Activated naive CD4-positive, alpha-beta T cell treated with anti-CD3 and anti-CD28 coated beads, Interleukin-2, amount 50 U/mL, for 24 hours (primary cell): ENCODE measurements at regions not wholly inside any gene's neighbourhood (a gene's known extent, or its start where the extent isn't known, plus 50 kb on each side); places are given as distances from the start of the nearest gene placed in this dataset.

Source experiments
- H3K27ac Mint-ChIP-seq: one replicate; pipeline ENCODE4 v1.8.0; 2021; ENCODE audit warnings: mild to moderate bottlenecking, mixed read lengths
- H3K27me3 Mint-ChIP-seq: one replicate; pipeline ENCODE4 v1.8.0; 2021; ENCODE audit warnings: mixed read lengths
- H3K36me3 Mint-ChIP-seq: one replicate; pipeline ENCODE4 v1.8.0; 2021; ENCODE audit warnings: mixed read lengths
- H3K4me1 Mint-ChIP-seq: one replicate; pipeline ENCODE4 v1.8.0; 2021; ENCODE audit warnings: mixed read lengths
- H3K4me3 Mint-ChIP-seq: one replicate; pipeline ENCODE4 v1.8.0; 2021; ENCODE audit warnings: mild to moderate bottlenecking, mixed read lengths
- H3K9me3 Mint-ChIP-seq: one replicate; pipeline ENCODE4 v1.8.0; 2021; ENCODE audit warnings: mixed read lengths

GRCh38 chr3:139808201-139808600, 126.8 kb upstream of the CLSTN2 start:
- Mint-ChIP-seq H3K27ac (no peak overlapping the region), H3K36me3 (no peaks in the 10 kb centered on the region), H3K9me3 (no peaks in the 10 kb centered on the region), H3K4me3 (no peak overlapping the region), H3K27me3 (peaks cover 1% of the 10 kb centered on the region), H3K4me1 (no peaks in the 10 kb centered on the region)

GRCh38 chr3:139803294-139803693, 125.5 kb upstream of the NMNAT3 start:
- H3K27me3 Mint-ChIP-seq: peaks cover 1% of the 10 kb centered on the region
- H3K4me1 Mint-ChIP-seq: no peaks in the 10 kb centered on the region
- no peak overlapping the region for H3K4me3 Mint-ChIP-seq
- no peaks in the 10 kb centered on the region for H3K36me3 Mint-ChIP-seq
- H3K9me3 Mint-ChIP-seq: no peaks in the 10 kb centered on the region
- no peak overlapping the region for H3K27ac Mint-ChIP-seq

GRCh38 chr3:139797724-139798343, 120.1 kb upstream of the NMNAT3 start:
- no peaks in the 10 kb centered on the region for H3K36me3 Mint-ChIP-seq
- no peaks in the 10 kb centered on the region for H3K9me3 Mint-ChIP-seq
- H3K4me1 Mint-ChIP-seq: no peaks in the 10 kb centered on the region
- H3K4me3 Mint-ChIP-seq: no peak overlapping the region
- H3K27me3 Mint-ChIP-seq: no peaks in the 10 kb centered on the region
- no peak overlapping the region for H3K27ac Mint-ChIP-seq

GRCh38 chr3:139794469-139795265, 116.9 kb upstream of the NMNAT3 start:
- Mint-ChIP-seq H3K27ac (no peak overlapping the region), H3K4me1 (no peaks in the 10 kb centered on the region)

GRCh38 chr3:139793408-139793807, 115.6 kb upstream of the NMNAT3 start:
- H3K27ac Mint-ChIP-seq: peak overlapping the region; percentile 60
- no peaks in the 10 kb centered on the region for H3K9me3 Mint-ChIP-seq
- H3K4me3 Mint-ChIP-seq: no peak overlapping the region
- H3K4me1 Mint-ChIP-seq: no peaks in the 10 kb centered on the region
- H3K27me3 Mint-ChIP-seq: no peaks in the 10 kb centered on the region
- H3K36me3 Mint-ChIP-seq: no peaks in the 10 kb centered on the region

More at GRCh38 chr3:139794469-139795265, 116.9 kb upstream of the NMNAT3 start:
- Mint-ChIP-seq H3K36me3 (no peaks in the 10 kb centered on the region), H3K27me3 (no peaks in the 10 kb centered on the region), H3K4me3 (no peak overlapping the region), H3K9me3 (no peaks in the 10 kb centered on the region)

DNA sequence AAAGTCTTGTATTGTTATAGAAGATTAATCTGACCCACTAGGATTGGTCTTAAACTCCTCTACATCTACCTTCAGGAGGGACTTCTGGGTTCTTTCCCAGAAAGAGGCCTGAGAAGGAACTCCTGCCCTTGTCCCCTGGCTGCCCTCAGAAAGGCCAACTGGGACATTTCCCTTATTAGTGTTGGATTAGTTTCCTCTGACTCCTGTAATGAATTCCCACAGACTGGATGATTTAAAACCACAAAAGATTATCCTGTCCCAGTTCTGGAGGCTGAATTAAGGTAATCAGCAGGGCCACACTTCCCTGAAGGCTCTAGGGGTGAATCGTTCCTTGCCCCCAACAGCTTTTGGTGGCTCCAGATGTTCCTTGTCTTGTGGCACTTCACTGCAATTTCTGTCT, 102.8 kb upstream of the NMNAT3 start:
- peaks cover 3% of the 10 kb centered on the region for H3K27me3 Mint-ChIP-seq
- H3K27ac Mint-ChIP-seq: no peak overlapping the region
- H3K36me3 Mint-ChIP-seq: no peaks in the 10 kb centered on the region
- H3K4me3 Mint-ChIP-seq: no peak overlapping the region
- H3K9me3 Mint-ChIP-seq: no peaks in the 10 kb centered on the region
- H3K4me1 Mint-ChIP-seq: no peaks in the 10 kb centered on the region

DNA sequence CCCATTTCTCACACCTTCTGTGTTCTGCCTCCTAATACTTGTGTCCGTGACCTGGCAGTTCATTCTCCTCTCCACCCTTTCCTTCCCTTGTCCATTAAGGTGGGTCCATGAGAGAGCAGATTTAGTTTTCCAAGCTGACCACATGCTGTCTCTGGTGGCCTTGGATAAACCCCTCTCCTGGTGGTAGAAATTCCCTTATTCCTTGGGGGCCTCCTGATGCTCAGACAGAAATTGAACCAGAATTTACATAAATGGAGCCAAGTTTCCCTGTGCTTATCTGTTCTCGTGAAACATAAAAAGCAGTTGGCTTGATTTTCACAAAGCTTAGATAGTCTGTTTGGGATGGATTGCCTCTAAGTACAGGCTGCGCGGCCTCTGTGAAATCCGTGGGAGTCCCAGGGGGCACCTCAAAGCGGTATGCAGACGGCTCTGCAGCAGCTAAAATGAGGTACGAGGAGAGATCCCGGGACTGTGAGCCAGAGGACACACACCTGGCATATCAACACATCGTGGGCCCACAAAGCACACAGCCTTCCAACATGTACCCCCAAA, 101.0 kb upstream of the NMNAT3 start:
- no peak overlapping the region for H3K4me3 Mint-ChIP-seq
- no peaks in the 10 kb centered on the region for H3K4me1 Mint-ChIP-seq
- no peaks in the 10 kb centered on the region for H3K36me3 Mint-ChIP-seq
- no peak overlapping the region for H3K27ac Mint-ChIP-seq
- no peaks in the 10 kb centered on the region for H3K9me3 Mint-ChIP-seq
- peaks cover 3% of the 10 kb centered on the region for H3K27me3 Mint-ChIP-seq

GRCh38 chr3:139774560-139775302, 97.0 kb upstream of the NMNAT3 start:
- no peaks in the 10 kb centered on the region for H3K9me3 Mint-ChIP-seq
- no peak overlapping the region for H3K27ac Mint-ChIP-seq
- H3K36me3 Mint-ChIP-seq: no peaks in the 10 kb centered on the region
- H3K4me3 Mint-ChIP-seq: no peak overlapping the region
- no peaks in the 10 kb centered on the region for H3K27me3 Mint-ChIP-seq
- no peaks in the 10 kb centered on the region for H3K4me1 Mint-ChIP-seq

DNA sequence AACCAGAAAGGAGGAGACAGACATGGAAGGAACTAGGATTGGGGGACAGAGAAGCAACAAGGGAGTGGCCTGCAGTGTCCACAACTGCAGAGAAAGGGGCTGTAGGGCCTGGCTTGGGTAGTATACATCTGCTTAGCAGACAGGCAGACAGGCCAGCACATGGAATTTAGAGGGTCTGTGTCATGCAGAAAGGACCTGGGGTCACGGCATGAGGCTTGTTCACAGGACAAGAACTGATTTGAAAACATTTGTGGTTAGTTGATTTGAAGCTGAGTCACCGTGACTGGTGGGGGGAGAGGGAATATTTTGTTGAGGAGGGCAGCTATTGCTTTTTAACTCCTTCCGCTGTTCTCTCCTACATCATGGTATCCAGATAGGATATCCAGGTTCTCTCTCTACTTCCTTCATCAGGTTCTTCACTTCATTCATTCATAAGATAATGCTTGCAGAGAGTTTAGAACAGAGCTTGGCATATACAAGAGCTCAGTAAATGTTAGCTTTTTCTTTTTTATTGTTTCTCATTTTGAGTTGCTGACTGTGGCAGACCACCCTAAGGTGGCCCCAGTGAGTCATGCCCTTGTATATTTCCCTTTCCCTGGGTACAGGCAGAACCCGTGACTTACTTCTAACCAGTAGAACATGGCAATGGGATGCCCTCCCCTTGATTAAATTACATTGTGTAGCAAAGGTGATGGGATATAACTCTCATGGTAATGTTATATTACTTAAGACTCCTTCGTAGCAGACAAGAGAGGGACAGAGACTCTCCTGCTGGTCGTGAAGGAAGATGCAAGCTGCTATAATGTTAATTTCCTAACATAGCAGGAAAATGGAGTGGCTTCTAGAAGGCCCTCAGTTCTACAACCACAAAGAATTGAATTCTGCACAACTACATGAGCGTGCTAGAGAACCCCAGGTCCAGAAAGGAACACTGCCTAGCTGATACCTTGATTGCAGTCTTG, 95.0 kb upstream of the NMNAT3 start:
- Mint-ChIP-seq H3K36me3 (no peaks in the 10 kb centered on the region), H3K9me3 (no peaks in the 10 kb centered on the region), H3K27me3 (peaks cover 3% of the 10 kb centered on the region), H3K4me1 (no peaks in the 10 kb centered on the region), H3K27ac (no peak overlapping the region), H3K4me3 (no peak overlapping the region)

- no peaks in the 10 kb centered on the region for H3K36me3 Mint-ChIP-seq
- no peak overlapping the region for H3K27ac Mint-ChIP-seq
- no peak overlapping the region for H3K4me3 Mint-ChIP-seq
- H3K27me3 Mint-ChIP-seq: peaks cover 3% of the 10 kb centered on the region
- no peaks in the 10 kb centered on the region for H3K9me3 Mint-ChIP-seq
- H3K4me1 Mint-ChIP-seq: no peaks in the 10 kb centered on the region
These were observed 93.6 kb upstream of the NMNAT3 start for GRCh38 chr3:139771331-139771730.

DNA sequence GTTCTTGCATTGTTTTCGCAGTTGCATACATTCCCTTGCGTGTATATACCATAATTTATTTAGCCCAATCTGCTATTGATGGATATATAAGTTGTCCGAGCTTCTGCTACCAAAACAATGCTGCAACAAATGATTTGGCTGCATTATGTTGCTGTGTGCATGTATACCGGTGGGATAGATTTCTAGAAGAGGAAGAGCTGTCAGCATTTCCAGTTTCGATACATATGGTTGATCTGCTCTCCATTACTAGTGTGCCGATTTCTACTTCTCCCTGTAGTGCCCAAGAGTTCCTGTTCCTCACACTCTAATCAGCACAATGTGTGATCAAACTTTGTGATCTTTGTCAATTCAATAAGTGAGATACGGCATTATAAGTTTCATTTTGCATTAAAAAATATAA, 92.8 kb upstream of the NMNAT3 start:
- H3K27me3 Mint-ChIP-seq: peaks cover 3% of the 10 kb centered on the region
- H3K36me3 Mint-ChIP-seq: no peaks in the 10 kb centered on the region
- H3K4me1 Mint-ChIP-seq: no peaks in the 10 kb centered on the region
- H3K27ac Mint-ChIP-seq: no peak overlapping the region
- no peaks in the 10 kb centered on the region for H3K9me3 Mint-ChIP-seq
- H3K4me3 Mint-ChIP-seq: no peak overlapping the region

GRCh38 chr3:139769796-139770195, 92.0 kb upstream of the NMNAT3 start:
- H3K9me3 Mint-ChIP-seq: no peaks in the 10 kb centered on the region
- H3K27ac Mint-ChIP-seq: no peak overlapping the region
- H3K36me3 Mint-ChIP-seq: no peaks in the 10 kb centered on the region
- no peaks in the 10 kb centered on the region for H3K4me1 Mint-ChIP-seq
- H3K4me3 Mint-ChIP-seq: no peak overlapping the region
- H3K27me3 Mint-ChIP-seq: peaks cover 3% of the 10 kb centered on the region

DNA sequence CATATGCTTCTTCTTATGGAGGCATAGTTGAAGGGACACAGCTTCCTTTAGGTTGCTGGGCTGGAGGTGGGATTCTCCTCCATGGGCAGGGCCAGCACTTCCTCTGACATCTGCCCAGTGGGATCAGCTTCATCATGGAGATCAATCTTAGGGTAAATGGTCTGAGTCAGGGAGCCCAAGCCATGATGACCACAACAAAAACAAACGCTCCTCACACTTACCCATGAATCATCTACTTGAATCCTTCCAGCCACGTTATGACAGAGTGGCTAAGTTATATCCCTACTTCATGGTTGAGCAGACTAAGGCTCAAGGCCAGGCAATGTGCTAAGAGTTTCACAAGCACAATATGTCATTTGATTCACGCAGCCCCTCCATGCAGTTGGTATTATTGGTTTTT, 87.2 kb upstream of the NMNAT3 start:
- H3K4me3 Mint-ChIP-seq: no peak overlapping the region
- H3K9me3 Mint-ChIP-seq: no peaks in the 10 kb centered on the region
- no peaks in the 10 kb centered on the region for H3K4me1 Mint-ChIP-seq
- no peak overlapping the region for H3K27ac Mint-ChIP-seq
- H3K36me3 Mint-ChIP-seq: no peaks in the 10 kb centered on the region
- H3K27me3 Mint-ChIP-seq: peaks cover 3% of the 10 kb centered on the region

- H3K4me3 Mint-ChIP-seq: no peak overlapping the region
- no peaks in the 10 kb centered on the region for H3K36me3 Mint-ChIP-seq
- H3K9me3 Mint-ChIP-seq: no peaks in the 10 kb centered on the region
These were observed 86.5 kb upstream of the NMNAT3 start for GRCh38 chr3:139764069-139764905.

More at GRCh38 chr3:139764069-139764905, 86.5 kb upstream of the NMNAT3 start:
- Mint-ChIP-seq H3K27me3 (no peaks in the 10 kb centered on the region), H3K4me1 (no peaks in the 10 kb centered on the region), H3K27ac (no peak overlapping the region)
